SK-N-SH (cell line): ENCODE measurements at regions not wholly inside any gene's neighbourhood (a gene's known extent, or its start where the extent isn't known, plus 50 kb on each side); places are given as distances from the start of the nearest gene placed in this dataset.

Experiments
- CTCF ChIA-PET: fragments of 300-600, 350-600 bp; formaldehyde crosslinking; extraction: SDS; loops from one replicate; lab custom pipeline; 2021; lab: Yijun Ruan, JAX
- POLR2A ChIA-PET: fragments of 350-600 bp; sonication (Branson Sonifier 250); formaldehyde crosslinking; extraction: SDS; loops from one replicate; lab custom pipeline; 2020; ENCODE audit warnings: antibody characterized with exemption, inconsistent platforms; lab: Yijun Ruan, JAX
- DNase-seq: peaks from one replicate; pipeline ENCODE4 v3.0.0; 2012
- H2AFZ ChIP-seq: fragments of 200-600 bp; sonication (generic); 2 replicates; pipeline ENCODE4 v1.8.1; 2016; ENCODE audit warnings: antibody characterized with exemption, mild to moderate bottlenecking, low read depth
- H3F3A ChIP-seq: fragments of 200-600 bp; sonication (generic); replicated peaks from 2 replicates; pipeline ENCODE3; 2016; ENCODE audit warnings: antibody characterized with exemption, mild to moderate bottlenecking; ENCODE audit not compliant: insufficient read depth
- H3K27ac ChIP-seq, 2 experiments: fragments of 200-500 bp in 1 of 2; fragments of 200-600 bp in 1 of 2; sonication (Bioruptor generic) in 1 of 2; sonication (generic), shearing (Covaris generic) in 1 of 2; 2 replicates each; pipeline versions ENCODE4 v1.5.1 to v1.6.1; 2014 to 2016; ENCODE audit warnings: low read depth in 2 of 2, inconsistent platforms in 1 of 2, low read length in 1 of 2, mild to moderate bottlenecking in 1 of 2, mixed read lengths in 1 of 2
- H3K27me3 ChIP-seq: fragments of 200-600 bp; sonication (generic), shearing (Covaris generic); 2 replicates; pipeline ENCODE4 v1.6.1; 2016; ENCODE audit warnings: mixed run types; ENCODE audit not compliant: insufficient read depth
- H3K36me3 ChIP-seq, 2 experiments: fragments of 200-500 bp in 1 of 2; fragments of 200-600 bp in 1 of 2; sonication (Bioruptor generic) in 1 of 2; sonication (generic) in 1 of 2; replicated peaks in 1 of 2; 2 replicates each; pipeline versions ENCODE3 to v1.5.1; 2014 to 2016; ENCODE audit warnings: low read length in 1 of 2, mild to moderate bottlenecking in 1 of 2; ENCODE audit not compliant: insufficient read depth in 2 of 2, control insufficient read depth in 1 of 2
- H3K4me1 ChIP-seq, 2 experiments: fragments of 200-500 bp in 1 of 2; fragments of 200-600 bp in 1 of 2; sonication (Bioruptor generic) in 1 of 2; sonication (generic), shearing (Covaris generic) in 1 of 2; 2 replicates each; pipeline versions ENCODE4 v1.5.1 to v1.6.1; 2014 to 2016; ENCODE audit warnings: low read depth in 1 of 2, low read length in 1 of 2, mixed run types in 1 of 2; ENCODE audit not compliant: insufficient read depth in 2 of 2, control insufficient read depth in 1 of 2
- H3K4me2 ChIP-seq: fragments of 200-600 bp; sonication (generic), shearing (Covaris generic); 2 replicates; pipeline ENCODE4 v1.6.1; 2017; ENCODE audit warnings: mixed run types
- H3K4me3 ChIP-seq, 2 experiments: fragments of 200-500 bp in 1 of 2; fragments of 200-600 bp in 1 of 2; sonication (Bioruptor generic) in 1 of 2; sonication (generic), shearing (Covaris generic) in 1 of 2; 2 replicates each; pipeline versions ENCODE4 v1.5.1 to v1.8.1; 2014 to 2016; ENCODE audit warnings: low read depth in 2 of 2, inconsistent platforms in 1 of 2, low read length in 1 of 2, mild to moderate bottlenecking in 1 of 2, mixed read lengths in 1 of 2, moderate library complexity in 1 of 2
- H3K79me2 ChIP-seq: fragments of 200-600 bp; sonication (generic); 2 replicates; pipeline ENCODE4 v1.8.1; 2017; ENCODE audit warnings: mild to moderate bottlenecking; ENCODE audit not compliant: insufficient read depth
- H3K9ac ChIP-seq: fragments of 200-600 bp; sonication (generic); 2 replicates; pipeline ENCODE4 v1.6.1; 2017; ENCODE audit warnings: mixed run types
- H3K9me2 ChIP-seq: fragments of 200-600 bp; sonication (generic); 2 replicates; pipeline ENCODE4 v1.6.1; 2017; ENCODE audit warnings: mixed run types
- H3K9me3 ChIP-seq: fragments of 200-600 bp; sonication (generic); 2 replicates; pipeline ENCODE4 v1.6.1; 2017; ENCODE audit warnings: mixed run types, mild to moderate bottlenecking, moderate library complexity
- H4K20me1 ChIP-seq: fragments of 200-600 bp; sonication (generic); 2 replicates; pipeline ENCODE4 v1.6.1; 2017; ENCODE audit warnings: mild to moderate bottlenecking, mixed run types; ENCODE audit not compliant: insufficient read depth
- CHD2 ChIP-seq: fragments of 150-350 bp; IDR thresholded peaks from 2 replicates; pipeline ENCODE4 v1.6.1; 2018; ENCODE audit warnings: low read length; ENCODE audit not compliant: partially characterized antibody
- CTCF ChIP-seq: fragments of 200-600 bp; sonication (generic); IDR thresholded peaks from 2 replicates; pipeline ENCODE4 v1.6.1; 2017; ENCODE audit warnings: antibody characterized with exemption, mild to moderate bottlenecking, moderate library complexity
- ELF1 ChIP-seq: IDR thresholded peaks from 2 replicates; pipeline ENCODE4 v1.4.0; 2012
- EP300 ChIP-seq, 2 experiments: IDR thresholded peaks; 2 replicates each; pipeline versions ENCODE4 v1.4.0 to v1.6.1; 2012; ENCODE audit warnings: borderline replicate concordance in 1 of 2, low read depth in 1 of 2, low read length in 1 of 2
- FOXJ3 ChIP-seq: sonication (generic); formaldehyde crosslinking; IDR thresholded peaks from 2 replicates; pipeline ENCODE4 v1.5.1; 2020; ENCODE audit warnings: mild to moderate bottlenecking, missing genetic modification reagents
- MAX ChIP-seq: IDR thresholded peaks from 2 replicates; pipeline ENCODE4 v1.4.0; 2012; ENCODE audit warnings: low read depth
- RXRA ChIP-seq: IDR thresholded peaks from 2 replicates; pipeline ENCODE4 v1.4.0; 2012; ENCODE audit warnings: low read depth, mild to moderate bottlenecking, borderline replicate concordance
- TAF1 ChIP-seq: IDR thresholded peaks from 2 replicates; pipeline ENCODE4 v1.6.1; 2012; ENCODE audit warnings: low read depth, mild to moderate bottlenecking, low read length, moderate library complexity, borderline replicate concordance
- TCF12 ChIP-seq: IDR thresholded peaks from 2 replicates; pipeline ENCODE4 v1.4.0; 2012
- TEAD4 ChIP-seq: IDR thresholded peaks from 2 replicates; pipeline ENCODE4 v1.4.0; 2012; ENCODE audit warnings: mild to moderate bottlenecking, borderline replicate concordance; ENCODE audit not compliant: insufficient read depth
- USF1 ChIP-seq: IDR thresholded peaks from 2 replicates; pipeline ENCODE4 v1.4.0; 2012; ENCODE audit warnings: low read depth, borderline replicate concordance
- USF2 ChIP-seq: fragments of 150-350 bp; IDR thresholded peaks from 2 replicates; pipeline ENCODE4 v1.6.1; 2017; ENCODE audit warnings: antibody characterized with exemption, low read length, low read depth, borderline replicate concordance
- WGBS: methylation state at CpG from one replicate; pipeline ENCODE4 v1.1.6; 2017; ENCODE audit warnings: low lambda C conversion rate; 5-methylcytosine and 5-hydroxymethylcytosine counted together

- TF ChIP-seq USF1: no peak
- no peak for TF ChIP-seq USF2
- TF ChIP-seq TCF12: no peak
Measured at GRCh38 chr3:127101411-127102187, 91.3 kb upstream of the PRR23E start (continued).

GRCh38 chr3:127102188-127102520 is 90.8 kb upstream of the PRR23E start:
- no peaks in the 10 kb centered on the region for H3K36me3 ChIP-seq
- no peaks in the 10 kb centered on the region; the same call in 1 of the 2 replicates for H3K27me3 ChIP-seq
- POLR2A ChIA-PET: no interaction called here
- no peak for DNase-seq
- H3K9me2 ChIP-seq: no peaks in the 10 kb centered on the region
- 79% methylated on average over 3 of the region's 3 CpGs for WGBS
- TF ChIP-seq EP300 (IDR thresholded peaks at IDR 0.05; ENCODE audit: borderline replicate concordance in 1 of 2, low read depth in 1 of 2, low read length in 1 of 2) (no peak), TEAD4 (no peak), RXRA (no peak), CTCF (no peak), ELF1 (no peak), CHD2 (no peak), TAF1 (no peak), FOXJ3 (CRISPR knock-in tag) (no peak), MAX (no peak)
- H3K79me2 ChIP-seq: no peaks in the 10 kb centered on the region
- no peak overlapping the region for H3K9ac ChIP-seq
- no peaks in the 10 kb centered on the region for H4K20me1 ChIP-seq
- H3K9me3 ChIP-seq: no peaks in the 10 kb centered on the region
- H3K4me1 ChIP-seq: peaks cover 0 to 11% of the 10 kb centered on the region in 2 experiments; a peak in 1 of 4 replicates
- no peak overlapping the region for H2AFZ ChIP-seq
- H3F3A ChIP-seq: no peaks in the 10 kb centered on the region
- no peak overlapping the region for H3K4me3 ChIP-seq
- CTCF ChIA-PET: no interaction called here
- H3K27ac ChIP-seq: no peak overlapping the region
- no peak overlapping the region for H3K4me2 ChIP-seq
